HG03097 (cell line): ENCODE measurements at regions not wholly inside any gene's neighbourhood (a gene's known extent, or its start where the extent isn't known, plus 50 kb on each side); places are given as distances from the start of the nearest gene placed in this dataset.

ENCODE experiments used
- ATAC-seq: cut with Tn5 transposase; IDR thresholded peaks from one replicate; pipeline ENCODE4 v1.9.1; 2021; ENCODE audit not compliant: unreplicated experiment, low FRiP score

GRCh38 chr4:180557348-180557747, 1685.9 kb upstream of the TENM3 start:
- peak; percentile 68 for ATAC-seq

DNA sequence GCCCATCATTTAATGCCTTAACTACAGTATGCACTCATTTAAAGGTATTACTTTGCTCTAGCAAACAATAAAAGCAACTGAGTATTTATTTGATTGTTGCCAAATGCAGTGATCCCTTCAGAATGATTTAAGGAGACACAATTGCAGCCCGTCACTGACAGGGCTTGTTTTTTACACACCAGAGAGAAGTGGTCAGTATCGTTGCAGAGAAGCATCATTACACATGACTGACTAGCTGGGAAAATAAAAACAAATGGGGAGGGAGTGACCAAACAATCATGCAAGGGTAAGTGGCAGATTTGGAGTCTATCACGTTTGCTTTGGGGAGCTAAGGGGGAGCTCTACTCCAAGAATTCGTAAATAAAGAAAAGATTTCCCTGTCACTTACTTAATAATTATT, 1685.3 kb upstream of the TENM3 start:
- no peak for ATAC-seq

DNA sequence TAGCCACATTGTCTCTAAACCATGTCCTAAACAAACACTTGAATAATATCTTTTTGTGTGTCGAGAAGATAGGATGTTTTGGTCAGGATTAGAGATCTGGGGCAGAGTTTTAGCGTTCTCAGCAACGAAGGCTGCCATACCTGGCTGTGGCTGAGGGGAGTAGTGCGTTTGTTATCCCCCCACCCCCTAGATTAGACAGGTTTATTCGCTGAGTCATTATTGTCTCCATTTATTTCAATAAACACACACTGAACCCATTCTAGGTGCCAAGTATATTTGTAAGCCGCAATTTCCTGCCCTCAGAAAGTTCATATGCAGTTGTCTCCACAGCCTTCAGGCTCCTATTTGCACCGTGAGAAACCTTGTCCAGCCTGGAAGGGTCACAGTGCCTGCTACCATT, 1684.8 kb upstream of the TENM3 start:
- ATAC-seq, result no peak

DNA sequence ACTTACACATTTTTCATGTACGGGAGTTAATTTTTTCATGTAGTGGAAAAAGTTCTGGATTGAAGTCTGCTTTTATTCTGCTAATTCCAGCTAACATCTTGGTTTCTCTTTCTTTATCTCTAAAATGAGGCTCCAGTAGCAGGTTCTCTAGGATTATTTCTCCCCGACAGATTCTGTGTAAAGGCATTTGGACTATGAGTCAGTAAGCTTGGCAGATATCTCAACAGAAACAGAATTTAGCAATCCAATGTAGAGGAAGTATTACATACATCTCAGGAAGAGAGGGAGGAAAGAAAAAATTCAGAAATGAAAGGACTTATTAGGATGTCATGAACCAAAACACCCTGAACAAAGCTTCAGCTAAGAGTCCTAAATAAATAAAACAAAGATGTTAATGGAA, 1682.3 kb upstream of the TENM3 start:
- ATAC-seq, result no peak

GRCh38 chr4:180564026-180564425, 1679.2 kb upstream of the TENM3 start:
- ATAC-seq, result no peak

GRCh38 chr4:180564448-180564847, 1678.8 kb upstream of the TENM3 start:
- ATAC-seq, result no peak

GRCh38 chr4:180565856-180566431, 1677.3 kb upstream of the TENM3 start:
- no peak for ATAC-seq

DNA sequence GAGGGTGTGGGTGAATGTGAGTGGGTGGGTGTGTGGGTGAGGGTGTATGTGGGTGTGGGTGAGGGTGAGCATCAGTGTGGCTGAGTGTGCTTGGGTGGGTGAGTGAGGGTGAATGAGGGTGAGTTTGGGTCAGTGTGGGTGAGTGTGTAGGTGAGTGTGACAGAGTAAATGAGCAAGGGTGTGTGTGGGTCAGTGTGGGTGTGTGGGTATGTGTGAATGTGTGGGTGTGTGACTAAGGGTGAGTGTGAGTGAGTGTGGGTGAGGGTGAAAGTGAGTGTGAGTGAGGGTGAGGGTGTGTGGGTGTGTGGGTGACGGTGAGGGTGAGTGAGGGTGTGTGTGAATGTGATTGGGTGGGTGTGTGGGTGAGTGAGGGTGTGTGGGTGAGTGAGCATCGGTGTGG, 1676.7 kb upstream of the TENM3 start:
- ATAC-seq, result no peak

DNA sequence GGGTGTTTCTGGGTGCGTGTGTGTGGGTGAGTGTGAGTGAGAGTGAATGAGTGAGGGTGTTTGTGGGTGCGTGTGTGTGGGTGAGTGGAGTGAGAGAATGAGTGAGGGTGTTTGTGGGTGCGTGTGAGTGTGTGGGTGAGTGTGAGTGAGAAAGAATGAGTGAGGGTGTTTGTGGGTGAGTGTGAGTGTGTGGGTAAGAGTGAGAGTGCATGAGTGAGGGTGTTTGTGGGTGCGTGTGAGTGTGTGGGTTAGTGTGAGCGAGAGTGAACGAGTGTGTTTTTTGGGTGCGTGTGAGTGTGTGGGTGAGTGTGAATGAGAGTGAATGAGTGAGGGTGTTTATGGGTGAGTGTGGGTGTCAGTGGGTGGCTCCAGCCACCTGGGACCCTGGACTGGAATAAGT, 1676.1 kb upstream of the TENM3 start:
- ATAC-seq, result no peak

- ATAC-seq, result no peak
These were observed 1671.6 kb upstream of the TENM3 start for GRCh38 chr4:180571516-180572055.

DNA sequence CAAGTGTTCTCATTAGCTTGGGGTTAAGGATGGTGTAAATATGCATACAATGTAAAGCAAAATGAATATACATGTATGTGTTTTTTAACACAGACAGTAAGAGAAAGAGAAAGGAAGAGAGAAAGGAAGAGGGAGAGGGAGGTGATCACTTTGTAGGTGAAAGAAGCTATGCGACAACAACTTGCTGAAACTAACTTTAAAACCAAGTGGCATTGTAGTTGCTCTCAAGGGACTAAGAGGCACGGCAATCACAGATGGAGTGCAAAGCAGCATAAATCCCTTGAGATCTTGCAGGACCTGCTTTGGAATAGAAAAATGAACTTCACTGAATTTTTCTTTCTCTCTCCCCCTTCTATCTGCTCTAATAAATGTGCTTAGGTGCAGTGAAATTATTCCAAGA, 1665.0 kb upstream of the TENM3 start:
- peak; percentile 79 for ATAC-seq

DNA sequence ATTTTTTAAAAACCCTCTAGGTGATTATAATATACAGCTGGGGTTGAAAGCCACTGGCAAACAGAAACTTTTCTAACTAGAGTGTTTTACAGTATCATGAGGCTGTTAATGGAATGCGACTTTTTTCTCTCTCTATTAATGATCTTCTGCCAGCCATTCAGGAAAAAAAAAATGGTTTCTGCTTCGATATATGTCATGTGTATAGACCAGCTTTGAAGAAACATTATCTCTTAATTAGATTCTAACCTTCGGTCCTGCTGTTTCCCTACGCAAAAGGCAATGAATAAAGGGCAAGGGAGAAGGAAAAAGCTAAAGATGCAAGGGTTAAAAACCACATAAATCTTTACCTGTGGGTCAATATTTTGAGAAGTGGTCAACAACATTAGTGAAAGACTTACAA, 1662.1 kb upstream of the TENM3 start:
- ATAC-seq, result no peak

GRCh38 chr4:180587379-180587778, 1655.8 kb upstream of the TENM3 start:
- no peak for ATAC-seq

- ATAC-seq, result no peak
These were observed 1653.6 kb upstream of the TENM3 start for GRCh38 chr4:180589575-180589974.

DNA sequence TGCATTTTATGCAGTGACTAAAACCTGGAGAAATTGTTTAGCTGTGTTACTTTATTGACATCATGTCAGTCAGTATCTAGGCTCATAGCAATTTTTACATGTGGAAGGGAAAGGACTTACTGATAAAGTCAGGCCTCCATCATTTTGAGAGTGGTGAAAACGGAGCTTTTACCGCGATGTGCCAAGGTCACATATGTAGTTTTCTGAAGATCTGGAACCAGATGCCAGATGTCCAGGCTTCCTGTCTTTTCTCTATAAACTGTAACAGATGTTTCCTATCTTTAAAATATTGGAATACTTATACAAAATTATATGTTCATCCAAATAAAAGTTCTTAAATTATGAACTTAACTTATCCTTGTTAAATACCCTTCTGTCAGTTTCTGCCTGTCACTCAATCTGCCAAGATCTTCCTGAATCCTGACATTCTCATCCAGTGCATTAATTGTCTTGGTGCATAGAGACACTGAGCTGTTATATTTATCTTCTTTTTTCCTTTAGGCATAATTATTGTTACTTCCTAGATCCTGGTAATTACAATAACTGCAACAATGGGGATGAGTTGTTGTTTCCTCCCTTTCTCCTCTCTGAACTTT, 1646.2 kb upstream of the TENM3 start:
- ATAC-seq, result no peak

- no peak for ATAC-seq
These were observed 1644.9 kb upstream of the TENM3 start for GRCh38 chr4:180598281-180598680.

DNA sequence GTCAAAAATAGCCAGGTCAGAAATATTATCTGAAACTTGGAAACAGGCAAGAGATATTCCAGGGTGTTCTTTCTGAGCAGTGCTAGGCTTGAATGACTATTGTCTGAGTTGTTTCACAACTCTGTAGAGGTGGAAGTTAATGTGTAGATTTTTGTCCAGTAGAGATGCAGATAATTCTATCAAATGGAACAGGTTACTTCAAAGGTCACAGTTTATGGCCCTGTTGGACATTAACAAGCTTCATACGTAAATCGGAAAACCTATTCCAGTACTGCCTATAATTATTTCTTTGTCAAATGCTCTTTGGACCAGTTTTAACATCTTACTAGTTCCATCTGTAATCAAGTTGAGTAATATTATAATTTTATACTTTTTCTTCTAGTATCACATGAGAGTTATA, 1639.4 kb upstream of the TENM3 start:
- ATAC-seq, result no peak

- ATAC-seq, result no peak
These were observed 1632.9 kb upstream of the TENM3 start for GRCh38 chr4:180610324-180610723.

DNA sequence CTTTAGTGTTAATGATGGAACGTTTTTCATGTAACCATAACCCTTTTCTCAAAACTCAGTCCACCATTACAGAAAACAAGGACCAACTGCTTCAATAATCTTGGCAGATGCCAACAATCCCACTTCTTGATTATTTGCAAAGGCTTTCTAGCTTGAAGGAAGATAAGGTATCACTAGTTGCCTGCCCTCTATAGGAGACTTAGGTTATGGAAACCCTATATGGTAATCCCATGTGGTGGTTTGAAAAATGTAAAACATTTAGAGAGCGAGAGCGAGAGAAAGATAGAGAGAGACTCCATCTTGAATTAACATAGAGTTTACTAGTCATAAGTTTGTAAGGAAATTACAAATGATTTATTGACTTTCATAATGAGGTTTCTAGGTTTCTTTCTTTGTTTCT, 1627.5 kb upstream of the TENM3 start:
- ATAC-seq, result no peak

DNA sequence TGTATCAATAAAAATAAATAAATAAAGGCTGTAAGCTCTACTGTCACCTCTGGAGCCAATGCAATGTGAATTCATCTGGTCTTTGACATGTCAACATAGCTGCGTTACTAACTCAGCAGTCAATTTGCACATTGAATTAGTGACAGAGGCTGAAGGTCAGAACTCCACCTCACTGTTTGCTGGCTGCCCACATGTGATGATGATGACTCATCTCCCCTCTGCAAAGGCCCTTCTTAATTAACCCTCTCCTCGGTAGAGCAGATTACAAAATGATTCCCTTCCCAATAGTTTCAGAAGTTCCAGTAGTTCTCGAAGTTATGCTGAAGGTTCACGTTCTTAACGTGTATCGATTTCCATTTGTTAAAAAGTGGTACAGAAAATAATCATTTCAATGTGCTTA, 1626.0 kb upstream of the TENM3 start:
- ATAC-seq, result no peak

GRCh38 chr4:180618396-180618795, 1624.8 kb upstream of the TENM3 start:
- no peak for ATAC-seq

DNA sequence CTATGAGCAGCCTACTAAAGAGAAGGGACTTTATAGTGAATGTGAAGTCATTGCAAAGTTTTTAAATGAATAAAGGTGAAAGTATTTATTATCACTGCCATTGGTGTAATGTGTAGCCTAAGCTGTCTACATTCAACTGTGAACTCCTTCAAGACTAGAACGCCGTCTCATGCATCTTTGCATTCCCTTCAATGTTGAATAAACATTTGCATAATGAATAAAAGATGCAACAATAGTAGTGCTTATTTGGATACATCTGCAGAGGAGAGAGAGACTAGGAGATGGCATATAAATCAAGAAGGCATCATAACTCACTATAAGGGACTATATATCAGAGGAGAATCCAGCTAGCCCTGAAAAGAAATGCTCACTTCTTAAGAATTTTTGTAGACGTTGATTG, 1623.8 kb upstream of the TENM3 start:
- ATAC-seq, result no peak

DNA sequence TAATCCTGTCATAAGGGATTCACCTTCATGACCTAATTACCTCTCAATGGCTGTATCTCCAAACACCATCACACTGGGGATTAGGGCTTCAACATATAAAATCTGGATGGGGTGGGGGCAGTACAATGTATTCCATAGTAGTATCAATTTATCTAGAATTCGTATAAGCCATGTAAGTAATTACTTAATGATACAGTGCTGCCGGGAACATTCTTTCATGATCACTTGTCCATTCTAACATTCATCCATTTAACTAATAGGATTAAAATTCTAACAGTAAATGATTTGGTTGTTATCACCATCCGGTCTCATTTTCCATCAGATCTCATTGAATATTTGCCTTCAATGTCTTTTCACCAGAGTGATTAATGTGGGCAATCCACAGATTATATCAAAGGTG, 1620.9 kb upstream of the TENM3 start:
- ATAC-seq, result no peak
